OCI-LY7 (cell line): ENCODE measurements at regions not wholly inside any gene's neighbourhood (a gene's known extent, or its start where the extent isn't known, plus 50 kb on each side); places are given as distances from the start of the nearest gene placed in this dataset.
"Not testable (repeated sequence)": the region's sequence is repeated elsewhere in the genome, so short reads cannot be mapped to it uniquely, and the experiment has no call there.

Experiments used
- BruUV-seq: library from RNA; stranded (reverse); fragments of 400-500 nt; replicated peaks from 2 replicates; lab custom pipeline; 2021; lab: Mats Ljungman, UMichigan
- CTCF ChIA-PET: fragments of 300-600 bp; sonication (Branson Sonifier 250); formaldehyde crosslinking; loops from one replicate; lab custom pipeline; 2022; ENCODE audit warnings: antibody characterized with exemption; ENCODE audit not compliant: unreplicated experiment; lab: Charles Lee
- POLR2A ChIA-PET: fragments of 300-600 bp; sonication (Branson Sonifier 250); formaldehyde crosslinking; loops from one replicate; lab custom pipeline; 2022; ENCODE audit warnings: antibody characterized with exemption; lab: Charles Lee
- DNase-seq: peaks from one replicate; pipeline ENCODE4 v3.0.0-alpha.2; 2015; ENCODE audit warnings: low spot score
- H2AFZ ChIP-seq: fragments of 200-600 bp; sonication (generic), shearing (Covaris generic); 2 replicates; pipeline ENCODE4 v1.6.1; 2014; ENCODE audit warnings: mild to moderate bottlenecking, antibody characterized with exemption, low read length, moderate library complexity
- H3K27ac ChIP-seq: fragments of 200-600 bp; sonication (generic); 2 replicates; pipeline ENCODE4 v1.5.1; 2014; ENCODE audit warnings: mixed run types, low read depth, mild to moderate bottlenecking, moderate library complexity, low read length, inconsistent platforms; ENCODE audit not compliant: poor library complexity, severe bottlenecking
- H3K36me3 ChIP-seq: fragments of 200-600 bp; sonication (generic); 2 replicates; pipeline ENCODE4 v1.6.1; 2014; ENCODE audit warnings: mild to moderate bottlenecking, antibody characterized with exemption, low read length, moderate library complexity, mixed read lengths; ENCODE audit not compliant: insufficient read depth
- H3K4me1 ChIP-seq: fragments of 200-600 bp; sonication (generic); 2 replicates; pipeline ENCODE4 v1.5.1; 2014; ENCODE audit warnings: mild to moderate bottlenecking, low read length; ENCODE audit not compliant: insufficient read depth, poor library complexity, severe bottlenecking
- H3K4me2 ChIP-seq: fragments of 200-600 bp; sonication (generic); 2 replicates; pipeline ENCODE4 v1.6.1; 2014; ENCODE audit warnings: mild to moderate bottlenecking, low read length
- H3K4me3 ChIP-seq: fragments of 200-600 bp; sonication (generic); 2 replicates; pipeline ENCODE4 v1.5.1; 2014; ENCODE audit warnings: mild to moderate bottlenecking, low read depth, low read length; ENCODE audit not compliant: poor library complexity, severe bottlenecking
- H3K79me2 ChIP-seq: fragments of 200-600 bp; sonication (generic); 2 replicates; pipeline ENCODE4 v1.6.1; 2016; ENCODE audit warnings: low read depth, mild to moderate bottlenecking, low read length, moderate library complexity, mixed read lengths; ENCODE audit not compliant: insufficient read depth
- H3K9me2 ChIP-seq: fragments of 200-600 bp; sonication (generic); 2 replicates; pipeline ENCODE4 v1.6.1; 2016; ENCODE audit warnings: mild to moderate bottlenecking, low read length, mixed read lengths; ENCODE audit not compliant: insufficient read depth
- H3K9me3 ChIP-seq: fragments of 200-600 bp; sonication (generic); 2 replicates; pipeline ENCODE4 v1.6.1; 2014; ENCODE audit warnings: mild to moderate bottlenecking, mixed run types, low read length, mixed read lengths
- H4K20me1 ChIP-seq: fragments of 200-600 bp; sonication (generic); 2 replicates; pipeline ENCODE4 v1.6.1; 2014; ENCODE audit warnings: mild to moderate bottlenecking, antibody characterized with exemption, low read length, moderate library complexity, mixed read lengths; ENCODE audit not compliant: insufficient read depth
- EZH2phosphoT487 ChIP-seq: fragments of 200-600 bp; sonication (generic); IDR thresholded peaks from 2 replicates; pipeline ENCODE4 v1.6.1; 2018; ENCODE audit warnings: low read depth, borderline replicate concordance, mild to moderate bottlenecking, mixed run types, antibody characterized with exemption, low read length, moderate library complexity, mixed read lengths
- intact Hi-C: fragments of 100-400 bp; cut with micrococcal nuclease; formaldehyde crosslinking; loops from one replicate; pipeline ENCODE4 v1.10.0; 2022; ENCODE audit not compliant: unreplicated experiment
- TF ChIP-seq, protein P1 (sequence below): fragments of 200-600 bp; sonication (generic); conservative IDR thresholded peaks from 2 replicates; pipeline ENCODE4 v1.5.1; 2014; ENCODE audit warnings: mild to moderate bottlenecking, antibody characterized with exemption, low read length, moderate library complexity, mixed read lengths

DNA sequence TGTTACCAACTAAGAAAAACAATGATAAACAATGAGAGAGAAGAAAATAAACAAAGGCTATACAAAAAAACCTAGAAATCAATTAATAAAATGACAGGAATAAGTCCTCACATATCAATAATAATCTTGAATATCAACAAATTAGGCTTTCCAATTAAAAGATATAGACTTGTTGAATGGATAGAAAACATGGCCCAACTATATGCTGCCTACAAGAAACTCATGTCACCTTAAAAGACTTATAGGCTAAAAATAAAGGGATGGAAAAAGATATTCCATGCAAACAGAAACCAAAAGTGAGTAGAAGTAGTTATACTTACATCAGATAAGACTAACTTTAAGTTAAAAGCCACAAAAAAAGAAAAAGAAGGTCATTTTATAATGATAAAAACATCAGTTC is 183.9 kb downstream of the MYRFL start:
- H3K79me2 ChIP-seq: no peaks in the 10 kb centered on the region
- 0 out of 2 replicates have a peak, but pooled peaks cover 7% of the 10 kb centered on the region for H3K9me3 ChIP-seq
- no peak overlapping the region for H3K4me3 ChIP-seq
- TF ChIP-seq, protein P1, sequence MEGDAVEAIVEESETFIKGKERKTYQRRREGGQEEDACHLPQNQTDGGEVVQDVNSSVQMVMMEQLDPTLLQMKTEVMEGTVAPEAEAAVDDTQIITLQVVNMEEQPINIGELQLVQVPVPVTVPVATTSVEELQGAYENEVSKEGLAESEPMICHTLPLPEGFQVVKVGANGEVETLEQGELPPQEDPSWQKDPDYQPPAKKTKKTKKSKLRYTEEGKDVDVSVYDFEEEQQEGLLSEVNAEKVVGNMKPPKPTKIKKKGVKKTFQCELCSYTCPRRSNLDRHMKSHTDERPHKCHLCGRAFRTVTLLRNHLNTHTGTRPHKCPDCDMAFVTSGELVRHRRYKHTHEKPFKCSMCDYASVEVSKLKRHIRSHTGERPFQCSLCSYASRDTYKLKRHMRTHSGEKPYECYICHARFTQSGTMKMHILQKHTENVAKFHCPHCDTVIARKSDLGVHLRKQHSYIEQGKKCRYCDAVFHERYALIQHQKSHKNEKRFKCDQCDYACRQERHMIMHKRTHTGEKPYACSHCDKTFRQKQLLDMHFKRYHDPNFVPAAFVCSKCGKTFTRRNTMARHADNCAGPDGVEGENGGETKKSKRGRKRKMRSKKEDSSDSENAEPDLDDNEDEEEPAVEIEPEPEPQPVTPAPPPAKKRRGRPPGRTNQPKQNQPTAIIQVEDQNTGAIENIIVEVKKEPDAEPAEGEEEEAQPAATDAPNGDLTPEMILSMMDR: no peak
- TF ChIP-seq EZH2phosphoT487: no peak
- peaks cover 6% of the 10 kb centered on the region for H3K4me1 ChIP-seq
- DNase-seq: no peak
- no peaks in the 10 kb centered on the region for H3K36me3 ChIP-seq
- H4K20me1 ChIP-seq: no peaks in the 10 kb centered on the region
- H3K9me2 ChIP-seq: no peaks in the 10 kb centered on the region
- no peak overlapping the region for H3K27ac ChIP-seq
- H3K4me2 ChIP-seq: no peak overlapping the region
- intact Hi-C loops: no loop called here
- CTCF ChIA-PET: no interaction called here
- POLR2A ChIA-PET: interaction anchor here (1.2 to 1.4 kb wide), 3 partner anchors 12 to 53 kb away, joined by 3 read pairs; no protein-coding TSS in a partner anchor
- no TSS peak for BruUV-seq
- no peak overlapping the region for H2AFZ ChIP-seq

GRCh38 chr12:70011353-70011752 is 186.3 kb downstream of the MYRFL start:
- Histone ChIP-seq H3K79me2 (no peaks in the 10 kb centered on the region), H3K27ac (no peak overlapping the region), H3K36me3 (no peaks in the 10 kb centered on the region), H3K4me1 (no peaks in the 10 kb centered on the region), H3K4me2 (no peak overlapping the region), H3K9me2 (no peaks in the 10 kb centered on the region), H3K4me3 (no peak overlapping the region), H3K9me3 (0 out of 2 replicates have a peak, but pooled peaks cover 7% of the 10 kb centered on the region), H4K20me1 (no peaks in the 10 kb centered on the region), H2AFZ (no peak overlapping the region)
- DNase-seq: no peak
- TF ChIP-seq, protein P1: no peak
- no peak for TF ChIP-seq EZH2phosphoT487
- intact Hi-C loops: no loop called here
- POLR2A ChIA-PET: interaction anchor here (1.0 to 1.5 kb wide), 2 partner anchors 13 to 23 kb away, joined by 3 to 6 read pairs; no protein-coding TSS in a partner anchor
- CTCF ChIA-PET: no interaction called here
- BruUV-seq: no TSS peak

- H3K9me2 ChIP-seq, H3K4me3 ChIP-seq, DNase-seq, CTCF ChIA-PET, H3K36me3 ChIP-seq, BruUV-seq, H2AFZ ChIP-seq, H3K9me3 ChIP-seq, H4K20me1 ChIP-seq, H3K27ac ChIP-seq, H3K79me2 ChIP-seq, POLR2A ChIA-PET, H3K4me2 ChIP-seq, intact Hi-C loops, H3K4me1 ChIP-seq: not testable (repeated sequence)
These were observed 188.0 kb downstream of the MYRFL start for GRCh38 chr12:70013016-70013415.
